Esophagus (tissue), 2 donors: ENCODE measurements at regions not wholly inside any gene's neighbourhood (a gene's known extent, or its start where the extent isn't known, plus 50 kb on each side); places are given as distances from the start of the nearest gene placed in this dataset.
"Not testable (repeated sequence)": the region's sequence is repeated elsewhere in the genome, so short reads cannot be mapped to it uniquely, and the experiment has no call there.

Source experiments
- H3K27ac ChIP-seq, 2 donors: one replicate each; pipeline ENCODE4 v1.5.1; 2013; ENCODE audit warnings: low read depth in 2 of 2, mild to moderate bottlenecking in 2 of 2, inconsistent platforms in 1 of 2, low read length in 1 of 2, moderate library complexity in 1 of 2
- H3K27me3 ChIP-seq, 2 donors: one replicate each; pipeline ENCODE4 v1.6.1; 2013; ENCODE audit warnings: low read length in 2 of 2, control low read depth in 1 of 2, mild to moderate bottlenecking in 1 of 2; ENCODE audit not compliant: insufficient read depth in 2 of 2, control insufficient read depth in 1 of 2
- H3K36me3 ChIP-seq, 2 donors: one replicate each; pipeline ENCODE4 v1.6.1; 2013; ENCODE audit warnings: low read length in 1 of 2; ENCODE audit not compliant: control insufficient read depth in 2 of 2, insufficient read depth in 2 of 2
- H3K4me1 ChIP-seq, 2 donors: one replicate each; pipeline ENCODE4 v1.6.1; 2013; ENCODE audit warnings: low read length in 1 of 2; ENCODE audit not compliant: control insufficient read depth in 2 of 2, insufficient read depth in 2 of 2
- H3K4me3 ChIP-seq, 2 donors: one replicate each; pipeline ENCODE4 v1.5.1; 2013; ENCODE audit warnings: low read length in 2 of 2, mild to moderate bottlenecking in 2 of 2, low read depth in 1 of 2, moderate library complexity in 1 of 2
- H3K9me3 ChIP-seq, 2 donors: one replicate each; pipeline ENCODE4 v1.6.1; 2013; ENCODE audit warnings: mild to moderate bottlenecking in 2 of 2, low read depth in 1 of 2, low read length in 1 of 2, moderate library complexity in 1 of 2; ENCODE audit not compliant: control insufficient read depth in 2 of 2, insufficient read depth in 1 of 2
- WGBS, 2 donors: extraction: QIAGEN DNeasy Blood & Tissue Kit; methylation state at CpG; one replicate each; pipeline ENCODE4 v1.1.7; 2013; 5-methylcytosine and 5-hydroxymethylcytosine counted together
- donor health status: healthy with polysubstance abuse.
- donor health status: Bipolar disorder and iron deficiency.

GRCh38 chr2:430291-431040 lies 142.6 kb upstream of the ALKAL2 start:
- H3K27ac ChIP-seq: peak overlapping the region in 1 of 2 donors; percentile 26
- H3K27me3 ChIP-seq: no peaks in the 10 kb centered on the region
- no peak overlapping the region for H3K4me3 ChIP-seq
- 71 to 73% methylated on average over 20 of the region's 20 CpGs for WGBS, 2 donors
- no peaks in the 10 kb centered on the region for H3K9me3 ChIP-seq
- no peaks in the 10 kb centered on the region for H3K36me3 ChIP-seq
- peaks cover 0 to 2% of the 10 kb centered on the region in 2 donors for H3K4me1 ChIP-seq

- Histone ChIP-seq H3K4me3 (no peak overlapping the region), H3K36me3 (no peaks in the 10 kb centered on the region), H3K9me3 (no peaks in the 10 kb centered on the region), H3K4me1 (peaks cover 0 to 2% of the 10 kb centered on the region in 2 donors), H3K27me3 (no peaks in the 10 kb centered on the region), H3K27ac (no peak overlapping the region)
- 77 to 81% methylated on average over 19 of the region's 19 CpGs for WGBS, 2 donors
These were observed 141.8 kb upstream of the ALKAL2 start for GRCh38 chr2:429575-430254.

GRCh38 chr2:429142-429541 lies 141.3 kb upstream of the ALKAL2 start:
- H3K4me1 ChIP-seq: peaks cover 0 to under 1% of the 10 kb centered on the region in 2 donors
- no peak overlapping the region for H3K27ac ChIP-seq
- no peaks in the 10 kb centered on the region for H3K9me3 ChIP-seq
- no peak overlapping the region for H3K4me3 ChIP-seq
- WGBS, 2 donors: 94% methylated on average over 7 of the region's 7 CpGs
- H3K36me3 ChIP-seq: no peaks in the 10 kb centered on the region
- no peaks in the 10 kb centered on the region for H3K27me3 ChIP-seq

GRCh38 chr2:428591-428990 lies 140.7 kb upstream of the ALKAL2 start:
- no peaks in the 10 kb centered on the region for H3K4me1 ChIP-seq
- H3K27ac ChIP-seq: no peak overlapping the region
- H3K36me3 ChIP-seq: no peaks in the 10 kb centered on the region
- no peak overlapping the region for H3K4me3 ChIP-seq
- WGBS, 2 donors: 93% methylated on average over 7 of the region's 7 CpGs
- H3K9me3 ChIP-seq: no peaks in the 10 kb centered on the region
- no peaks in the 10 kb centered on the region for H3K27me3 ChIP-seq

GRCh38 chr2:426696-427095 lies 138.8 kb upstream of the ALKAL2 start:
- H3K4me1 ChIP-seq, H3K27me3 ChIP-seq, H3K36me3 ChIP-seq, H3K9me3 ChIP-seq, H3K4me3 ChIP-seq, H3K27ac ChIP-seq: not testable (repeated sequence)
- WGBS, 2 donors: 94 to 97% methylated on average over 30 to 47 of the region's 47 CpGs

- no peaks in the 10 kb centered on the region for H3K36me3 ChIP-seq
- WGBS, 2 donors: 92 to 95% methylated on average over 17 of the region's 17 CpGs
These were observed 138.1 kb upstream of the ALKAL2 start for GRCh38 chr2:425947-426346.

GRCh38 chr2:425243-425642 lies 137.4 kb upstream of the ALKAL2 start:
- 65 to 73% methylated on average over 8 of the region's 8 CpGs for WGBS, 2 donors
- H3K9me3 ChIP-seq: no peaks in the 10 kb centered on the region

More at GRCh38 chr2:425947-426346, 138.1 kb upstream of the ALKAL2 start:
- H3K4me1 ChIP-seq: no peaks in the 10 kb centered on the region
- H3K9me3 ChIP-seq: no peaks in the 10 kb centered on the region
- no peak overlapping the region for H3K27ac ChIP-seq
- no peaks in the 10 kb centered on the region for H3K27me3 ChIP-seq
- H3K4me3 ChIP-seq: no peak overlapping the region

GRCh38 chr2:424306-425171 lies 136.6 kb upstream of the ALKAL2 start:
- no peaks in the 10 kb centered on the region for H3K36me3 ChIP-seq
- H3K27me3 ChIP-seq: no peaks in the 10 kb centered on the region
- H3K9me3 ChIP-seq: no peaks in the 10 kb centered on the region
- 85 to 86% methylated on average over 20 of the region's 20 CpGs for WGBS, 2 donors
- no peak overlapping the region for H3K4me3 ChIP-seq
- H3K27ac ChIP-seq: no peak overlapping the region
- no peaks in the 10 kb centered on the region for H3K4me1 ChIP-seq

More at GRCh38 chr2:425243-425642, 137.4 kb upstream of the ALKAL2 start:
- no peak overlapping the region for H3K27ac ChIP-seq
- H3K4me3 ChIP-seq: no peak overlapping the region
- H3K4me1 ChIP-seq: no peaks in the 10 kb centered on the region
- H3K36me3 ChIP-seq: no peaks in the 10 kb centered on the region
- H3K27me3 ChIP-seq: no peaks in the 10 kb centered on the region

GRCh38 chr2:423479-423878 lies 135.6 kb upstream of the ALKAL2 start:
- Histone ChIP-seq H3K4me1 (no peaks in the 10 kb centered on the region), H3K4me3 (no peak overlapping the region), H3K36me3 (no peaks in the 10 kb centered on the region), H3K27ac (no peak overlapping the region), H3K27me3 (no peaks in the 10 kb centered on the region), H3K9me3 (no peaks in the 10 kb centered on the region)
- 68 to 69% methylated on average over 10 of the region's 10 CpGs for WGBS, 2 donors
